ENCODE measurements at regions not wholly inside any gene's neighbourhood (a gene's known extent, or its start where the extent isn't known, plus 50 kb on each side); places are given as distances from the start of the nearest gene placed in this dataset.

GRCh38 chr9:87223392-87224246 lies 274.0 kb upstream of the DAPK1 start:
- no TSS peak for BruUV-seq (replicated peaks)
- POLR2A ChIA-PET: no interaction called here
- CTCF ChIA-PET: no interaction called here
- Histone ChIP-seq H3K4me3 (replicated peaks in 1 of 2; ENCODE audit: low read depth in 1 of 2, low read length in 2 of 2) (no peak overlapping the region), H3K27me3 (ENCODE audit: insufficient read depth, low read length) (peaks cover 57% of the 10 kb centered on the region), H3K79me2 (ENCODE audit: insufficient read depth, low read length) (no peaks in the 10 kb centered on the region), H3K27ac (ENCODE audit: low read depth, low read length) (no peak overlapping the region), H2AFZ (ENCODE audit: low read depth, low read length, poor library complexity, severe bottlenecking) (no peak overlapping the region), H4K20me1 (ENCODE audit: insufficient read depth) (no peaks in the 10 kb centered on the region), H3K4me2 (ENCODE audit: low read length) (no peak overlapping the region), H3K36me3 (ENCODE audit: control insufficient read depth in 1 of 2, insufficient read depth in 2 of 2, low read length in 2 of 2) (no peaks in the 10 kb centered on the region), H3K4me1 (ENCODE audit: control insufficient read depth in 1 of 2, insufficient read depth in 2 of 2, low read length in 2 of 2) (no peaks in the 10 kb centered on the region), H3K9ac (ENCODE audit: low read length) (no peak overlapping the region), H3K9me2 (ENCODE audit: insufficient read depth) (no peaks in the 10 kb centered on the region), H3K9me3 (ENCODE audit: control insufficient read depth in 1 of 2, insufficient read depth in 1 of 2, low read depth in 1 of 2, low read length in 2 of 2) (no peaks in the 10 kb centered on the region)
- RAD21 ChIA-PET (ENCODE audit: low non-redundant PET in 1 of 2, low total read pairs in 2 of 2, uncharacterized antibody in 2 of 2, unreplicated experiment in 2 of 2): no interaction called here
- intact Hi-C loops (cut with micrococcal nuclease): no loop called here
- TF ChIP-seq CTCF (IDR thresholded peaks at IDR 0.05 in 2 of 3, conservative IDR thresholded peaks at IDR 0.05 in 1 of 3; ENCODE audit: borderline replicate concordance in 1 of 3, insufficient read depth in 1 of 3, low read depth in 2 of 3, low read length in 2 of 3): no peak
- no peak for TF ChIP-seq CBX3 (IDR thresholded peaks at IDR 0.05; ENCODE audit: low read depth)
- peak; percentile 34; the same call in 1 of the 2 replicates for ATAC-seq
- no peak for DNase-seq (ENCODE audit: low read depth, low spot score)

GRCh38 chr9:87226896-87227295 lies 270.8 kb upstream of the DAPK1 start:
- no TSS peak for BruUV-seq (replicated peaks)
- RAD21 ChIA-PET (ENCODE audit: low non-redundant PET in 1 of 2, low total read pairs in 2 of 2, uncharacterized antibody in 2 of 2, unreplicated experiment in 2 of 2): no interaction called here
- Histone ChIP-seq H2AFZ (ENCODE audit: low read depth, low read length, poor library complexity, severe bottlenecking) (no peak overlapping the region), H3K9ac (ENCODE audit: low read length) (no peak overlapping the region), H3K4me1 (ENCODE audit: control insufficient read depth in 1 of 2, insufficient read depth in 2 of 2, low read length in 2 of 2) (no peaks in the 10 kb centered on the region), H3K4me2 (ENCODE audit: low read length) (no peak overlapping the region), H3K79me2 (ENCODE audit: insufficient read depth, low read length) (no peaks in the 10 kb centered on the region), H3K9me3 (ENCODE audit: control insufficient read depth in 1 of 2, insufficient read depth in 1 of 2, low read depth in 1 of 2, low read length in 2 of 2) (no peaks in the 10 kb centered on the region), H3K27me3 (ENCODE audit: insufficient read depth, low read length) (peaks cover 57% of the 10 kb centered on the region), H3K9me2 (ENCODE audit: insufficient read depth) (no peaks in the 10 kb centered on the region), H3K36me3 (ENCODE audit: control insufficient read depth in 1 of 2, insufficient read depth in 2 of 2, low read length in 2 of 2) (no peaks in the 10 kb centered on the region), H4K20me1 (ENCODE audit: insufficient read depth) (no peaks in the 10 kb centered on the region), H3K27ac (ENCODE audit: low read depth, low read length) (no peak overlapping the region), H3K4me3 (replicated peaks in 1 of 2; ENCODE audit: low read depth in 1 of 2, low read length in 2 of 2) (no peak overlapping the region)
- no peak for ATAC-seq
- DNase-seq (ENCODE audit: low read depth, low spot score): no peak
- CTCF ChIA-PET: no interaction called here
- TF ChIP-seq POLR2A (IDR thresholded peaks at IDR 0.05; ENCODE audit: borderline replicate concordance, extremely low read depth, insufficient read depth, insufficient read length) (no peak), MAX (IDR thresholded peaks at IDR 0.05) (no peak), ATF3 (IDR thresholded peaks at IDR 0.05) (no peak), ZNF274 (IDR thresholded peaks at IDR 0.05; ENCODE audit: low read depth, low read length) (no peak), RAD21 (IDR thresholded peaks at IDR 0.05; ENCODE audit: low read depth) (no peak)
- intact Hi-C loops (cut with micrococcal nuclease): no loop called here
- POLR2A ChIA-PET: no interaction called here

Data from HCT116 (cell line).